K562 (cell line): ENCODE measurements at regions not wholly inside any gene's neighbourhood (a gene's known extent, or its start where the extent isn't known, plus 50 kb on each side); places are given as distances from the start of the nearest gene placed in this dataset.

ENCODE experiments used
- EP300 ChIP-seq: IDR thresholded peaks from 2 replicates; pipeline ENCODE4 v1.6.1; 2012; ENCODE audit warnings: low read length, improper control_type of control experiment
- FOXA1 ChIP-seq: fragments of 450-650 bp; IDR thresholded peaks from 2 replicates; pipeline ENCODE4 v1.6.1; 2016; ENCODE audit warnings: mild to moderate bottlenecking, borderline replicate concordance
- FOXJ2 ChIP-seq: fragments of 200-800 bp; sonication (Bioruptor generic); IDR thresholded peaks from 2 replicates; pipeline ENCODE4 v1.6.1; 2016; ENCODE audit warnings: missing genetic modification characterization, missing compliant biosample characterization
- HDAC1 ChIP-seq, 2 experiments: fragments of 450-650 bp; IDR thresholded peaks; 2 replicates each; pipeline ENCODE4 v1.6.1; 2016 to 2017; ENCODE audit warnings: inconsistent platforms in 1 of 2, mild to moderate bottlenecking in 1 of 2, moderate library complexity in 1 of 2
- KDM1A ChIP-seq, 2 experiments: fragments of 450-650 bp; IDR thresholded peaks; 2 replicates each; pipeline ENCODE4 v1.6.1; 2016; ENCODE audit warnings: mild to moderate bottlenecking in 2 of 2
- MCM2 ChIP-seq: fragments of 450-650 bp; IDR thresholded peaks from 2 replicates; pipeline ENCODE4 v1.6.1; 2017; ENCODE audit warnings: low read depth, mild to moderate bottlenecking
- NKRF ChIP-seq: fragments of 450-650 bp; IDR thresholded peaks from 2 replicates; pipeline ENCODE4 v1.6.1; 2016; ENCODE audit warnings: borderline replicate concordance
- NRF1 ChIP-seq, 2 experiments: fragments of 450-650 bp; IDR thresholded peaks in 1 of 2; conservative IDR thresholded peaks in 1 of 2; 2 replicates each; pipeline ENCODE4 v1.6.1; 2014; ENCODE audit warnings: mild to moderate bottlenecking in 2 of 2
- PBX2 ChIP-seq, 2 experiments: IDR thresholded peaks in 1 of 2; conservative IDR thresholded peaks in 1 of 2; 2 replicates each; pipeline ENCODE4 v1.6.1; 2016; ENCODE audit warnings: low read depth in 2 of 2, mild to moderate bottlenecking in 1 of 2, missing compliant biosample characterization in 1 of 2, missing genetic modification characterization in 1 of 2, moderate library complexity in 1 of 2
- POLR3G ChIP-seq: IDR thresholded peaks from 2 replicates; pipeline ENCODE4 v1.6.1; 2011; ENCODE audit not compliant: insufficient read length, insufficient replicate concordance; ENCODE audit errors: extremely low read depth
- RCOR1 ChIP-seq, 2 experiments: IDR thresholded peaks; 2 replicates each; pipeline ENCODE4 v1.6.1; 2012; ENCODE audit warnings: low read depth in 2 of 2, low read length in 2 of 2, borderline replicate concordance in 1 of 2, improper control_type of control experiment in 1 of 2
- SIN3B ChIP-seq: fragments of 450-650 bp; IDR thresholded peaks from 2 replicates; pipeline ENCODE4 v1.6.1; 2017; ENCODE audit warnings: low read depth, mild to moderate bottlenecking, moderate library complexity
- SP1 ChIP-seq: sonication (generic); formaldehyde crosslinking; IDR thresholded peaks from 2 replicates; pipeline ENCODE4 v1.8.1; 2022; ENCODE audit warnings: mild to moderate bottlenecking, missing genetic modification reagents
- SP2 ChIP-seq: IDR thresholded peaks from 2 replicates; pipeline ENCODE4 v1.6.1; 2011; ENCODE audit warnings: mild to moderate bottlenecking, low read depth, low read length, moderate library complexity; ENCODE audit not compliant: poor library complexity, severe bottlenecking; ENCODE audit errors: extremely low read depth
- ZMIZ1 ChIP-seq, 2 experiments: fragments of 150-350 bp in 1 of 2; IDR thresholded peaks; 2 replicates each; pipeline ENCODE4 v1.6.1; 2012 to 2016; ENCODE audit warnings: low read depth in 2 of 2, low read length in 2 of 2, mild to moderate bottlenecking in 1 of 2, moderate library complexity in 1 of 2
- ZNF583 ChIP-seq: fragments of 250-450 bp; sonication (Bioruptor Pico); IDR thresholded peaks from 2 replicates; pipeline ENCODE4 v1.4.0; 2020
- ZNF589 ChIP-seq: fragments of 200-800 bp; sonication (Bioruptor generic); IDR thresholded peaks from 2 replicates; pipeline ENCODE4 v1.6.1; 2016; ENCODE audit warnings: low read depth, missing genetic modification characterization, missing compliant biosample characterization

- TF ChIP-seq MCM2 (no peak), FOXJ2 (tag) (no peak), KDM1A (IDR thresholded peaks at IDR 0.05) (peak in 1 of 2 experiments; percentile 11; a peak in 1 of 4 replicates), SP2 (no peak), PBX2 (CRISPR knock-in tag; IDR thresholded peaks at IDR 0.05; ENCODE audit: low read depth) (no peak), PBX2 (tag; conservative IDR thresholded peaks at IDR 0.05; ENCODE audit: low read depth) (peak; percentile 34; the same call in 1 of the 2 replicates), EP300 (0 out of 2 replicates have a peak, but pooled peaks have one; percentile 10), SIN3B (no peak), POLR3G (no peak), HDAC1 (IDR thresholded peaks at IDR 0.05) (no peak), NKRF (no peak), NRF1 (conservative IDR thresholded peaks at IDR 0.05 in 1 of 2, IDR thresholded peaks at IDR 0.05 in 1 of 2) (peak; percentile 50 to 66), ZNF589 (no peak), FOXA1 (peak; percentile 32; the same call in 1 of the 2 replicates), ZMIZ1 (IDR thresholded peaks at IDR 0.05; ENCODE audit: low read depth in 2 of 2, low read length in 2 of 2) (no peak), ZNF583 (CRISPR knock-in tag) (no peak), SP1 (CRISPR knock-in tag) (0 out of 2 replicates have a peak, but pooled peaks have one; percentile 24), RCOR1 (IDR thresholded peaks at IDR 0.05; ENCODE audit: borderline replicate concordance in 1 of 2, low read depth in 2 of 2, low read length in 2 of 2) (peak in 1 of 2 experiments; percentile 61; a peak in 1 of 4 replicates)
Observed at GRCh38 chr6:146981981-146982380, 222.2 kb upstream of the STXBP5 start (continued).
